Activated CD8-positive, alpha-beta T cell treated with anti-CD3 and anti-CD28 coated beads for 36 hours (primary cell): ENCODE measurements at regions not wholly inside any gene's neighbourhood (a gene's known extent, or its start where the extent isn't known, plus 50 kb on each side); places are given as distances from the start of the nearest gene placed in this dataset.

ENCODE experiments used
- ATAC-seq: fragments of 200-7000 bp; cut with Tn5 transposase; one replicate; pipeline ENCODE4 v1.10.0; 2021; ENCODE audit warnings: mild to moderate bottlenecking, moderate library complexity
- CTCF ChIA-PET: fragments of 350-600 bp; sonication (Branson Sonifier 250); formaldehyde crosslinking; loops from one replicate; lab custom pipeline; 2021; ENCODE audit warnings: antibody characterized with exemption; lab: Charles Lee
- POLR2A ChIA-PET: fragments of 350-600 bp; sonication (Branson Sonifier 250); formaldehyde crosslinking; loops from one replicate; lab custom pipeline; 2021; ENCODE audit warnings: antibody characterized with exemption; lab: Charles Lee
- DNase-seq: peaks from one replicate; pipeline ENCODE4 v3.0.0-alpha.2; 2020
- H3K27ac Mint-ChIP-seq: one replicate; pipeline ENCODE4 v1.8.0; 2021; ENCODE audit warnings: mild to moderate bottlenecking, mixed read lengths
- H3K27me3 Mint-ChIP-seq: one replicate; pipeline ENCODE4 v1.8.0; 2021; ENCODE audit warnings: mixed read lengths
- H3K36me3 Mint-ChIP-seq: one replicate; pipeline ENCODE4 v1.8.0; 2021; ENCODE audit warnings: low read depth, mixed read lengths
- H3K4me1 Mint-ChIP-seq: one replicate; pipeline ENCODE4 v1.8.0; 2021; ENCODE audit warnings: low read depth, mixed read lengths
- H3K4me3 Mint-ChIP-seq: one replicate; pipeline ENCODE4 v1.8.0; 2021; ENCODE audit warnings: mild to moderate bottlenecking, moderate library complexity, mixed read lengths
- H3K9me3 Mint-ChIP-seq: one replicate; pipeline ENCODE4 v1.8.0; 2021; ENCODE audit warnings: mixed read lengths
- CTCF ChIP-seq: fragments of 200-600 bp; IDR thresholded peaks from one replicate; pipeline ENCODE4 v1.8.0; 2022; ENCODE audit warnings: antibody characterized with exemption, mild to moderate bottlenecking
- intact Hi-C: fragments of 100-400 bp; cut with micrococcal nuclease; formaldehyde crosslinking; loops from one replicate; pipeline ENCODE4 v1.10.0; 2022

- Mint-ChIP-seq H3K4me3 (no peak overlapping the region), H3K36me3 (no peaks in the 10 kb centered on the region)
- TF ChIP-seq CTCF, result no peak
Measured at GRCh38 chr13:72261732-72262131, 394.7 kb upstream of the DACH1 start.

GRCh38 chr13:72259528-72259927, 392.5 kb upstream of the DACH1 start:
- H3K4me3 Mint-ChIP-seq, result no peak overlapping the region
- no peaks in the 10 kb centered on the region for H3K9me3 Mint-ChIP-seq
- DNase-seq, result no peak
- H3K4me1 Mint-ChIP-seq, result no peaks in the 10 kb centered on the region
- ATAC-seq, result no peak
- H3K27me3 Mint-ChIP-seq, result no peaks in the 10 kb centered on the region
- intact Hi-C loops, result no loop called here
- TF ChIP-seq CTCF, result no peak
- CTCF ChIA-PET, result no interaction called here
- no peak overlapping the region for H3K27ac Mint-ChIP-seq
- POLR2A ChIA-PET, result no interaction called here
- no peaks in the 10 kb centered on the region for H3K36me3 Mint-ChIP-seq

More at GRCh38 chr13:72261732-72262131, 394.7 kb upstream of the DACH1 start:
- ChIA-PET POLR2A (no interaction called here), CTCF (no interaction called here)
- no peaks in the 10 kb centered on the region for H3K4me1 Mint-ChIP-seq
- peaks cover 1% of the 10 kb centered on the region for H3K9me3 Mint-ChIP-seq
- ATAC-seq, result no peak
- no peak for DNase-seq
- H3K27ac Mint-ChIP-seq, result no peak overlapping the region
- intact Hi-C loops, result no loop called here
- no peaks in the 10 kb centered on the region for H3K27me3 Mint-ChIP-seq

GRCh38 chr13:72258340-72258981, 391.5 kb upstream of the DACH1 start:
- ATAC-seq, result no peak
- Mint-ChIP-seq H3K27ac (no peak overlapping the region), H3K4me3 (no peak overlapping the region), H3K4me1 (no peaks in the 10 kb centered on the region), H3K36me3 (no peaks in the 10 kb centered on the region), H3K27me3 (no peaks in the 10 kb centered on the region), H3K9me3 (no peaks in the 10 kb centered on the region)
- CTCF ChIA-PET, result no interaction called here
- intact Hi-C loops, result no loop called here
- POLR2A ChIA-PET, result no interaction called here
- no peak for DNase-seq
- TF ChIP-seq CTCF, result no peak

GRCh38 chr13:72255908-72256307, 388.9 kb upstream of the DACH1 start:
- H3K36me3 Mint-ChIP-seq, result no peaks in the 10 kb centered on the region
- H3K9me3 Mint-ChIP-seq, result no peaks in the 10 kb centered on the region
- POLR2A ChIA-PET, result no interaction called here
- CTCF ChIA-PET, result no interaction called here
- H3K4me3 Mint-ChIP-seq, result no peak overlapping the region
- ATAC-seq (no peak), DNase-seq (peak; percentile 1)
- H3K27me3 Mint-ChIP-seq, result no peaks in the 10 kb centered on the region
- intact Hi-C loops, result no loop called here
- H3K27ac Mint-ChIP-seq, result no peak overlapping the region
- no peaks in the 10 kb centered on the region for H3K4me1 Mint-ChIP-seq
- no peak for TF ChIP-seq CTCF

- Mint-ChIP-seq H3K4me1 (no peaks in the 10 kb centered on the region), H3K9me3 (no peaks in the 10 kb centered on the region), H3K27me3 (no peaks in the 10 kb centered on the region), H3K36me3 (no peaks in the 10 kb centered on the region), H3K27ac (no peak overlapping the region), H3K4me3 (no peak overlapping the region)
- no peak for TF ChIP-seq CTCF
- intact Hi-C loops, result no loop called here
- no peak for DNase-seq
- ChIA-PET CTCF (no interaction called here), POLR2A (no interaction called here)
- no peak for ATAC-seq
Measured at GRCh38 chr13:72253754-72254153, 386.8 kb upstream of the DACH1 start.
